ENCODE measurements at regions not wholly inside any gene's neighbourhood (a gene's known extent, or its start where the extent isn't known, plus 50 kb on each side); places are given as distances from the start of the nearest gene placed in this dataset.

GRCh38 chr9:113721856-113722255 is 154.3 kb upstream of the ZNF618 start:
- H3K27me3 Mint-ChIP-seq (ENCODE audit: low read depth) = peaks cover 12% of the 10 kb centered on the region
- no peak for TF ChIP-seq CTCF (IDR thresholded peaks at IDR 0.05; ENCODE audit: unreplicated experiment in 3 of 3)
- no peak overlapping the region for H3K27ac Mint-ChIP-seq
- H3K36me3 Mint-ChIP-seq (ENCODE audit: low read depth) = no peaks in the 10 kb centered on the region
- no peaks in the 10 kb centered on the region for H3K4me1 Mint-ChIP-seq
- peaks cover 11% of the 10 kb centered on the region for H3K9me3 Mint-ChIP-seq
- no peak overlapping the region for H3K4me3 Mint-ChIP-seq

- H3K27me3 Mint-ChIP-seq (ENCODE audit: low read depth) = peaks cover 10% of the 10 kb centered on the region
- H3K4me1 Mint-ChIP-seq = no peaks in the 10 kb centered on the region
- peaks cover 13% of the 10 kb centered on the region for H3K9me3 Mint-ChIP-seq
- no peak overlapping the region for H3K4me3 Mint-ChIP-seq
- no peak overlapping the region for H3K27ac Mint-ChIP-seq
- H3K36me3 Mint-ChIP-seq (ENCODE audit: low read depth) = no peaks in the 10 kb centered on the region
- TF ChIP-seq CTCF (IDR thresholded peaks at IDR 0.05; ENCODE audit: unreplicated experiment in 3 of 3) = no peak
Observed at GRCh38 chr9:113724202-113724601, 151.9 kb upstream of the ZNF618 start.

- Mint-ChIP-seq H3K4me3 (no peak overlapping the region), H3K36me3 (ENCODE audit: low read depth) (no peaks in the 10 kb centered on the region), H3K4me1 (no peaks in the 10 kb centered on the region), H3K27me3 (ENCODE audit: low read depth) (peaks cover 4% of the 10 kb centered on the region), H3K9me3 (peaks cover 30% of the 10 kb centered on the region), H3K27ac (no peak overlapping the region)
- TF ChIP-seq CTCF (IDR thresholded peaks at IDR 0.05; ENCODE audit: unreplicated experiment in 3 of 3) = no peak
Observed at GRCh38 chr9:113728989-113729388, 147.1 kb upstream of the ZNF618 start.

GRCh38 chr9:113734826-113735225 is 141.3 kb upstream of the ZNF618 start:
- Mint-ChIP-seq H3K27me3 (ENCODE audit: low read depth) (peaks cover 14% of the 10 kb centered on the region), H3K27ac (no peak overlapping the region), H3K9me3 (peaks cover 25% of the 10 kb centered on the region), H3K4me3 (no peak overlapping the region), H3K36me3 (ENCODE audit: low read depth) (no peaks in the 10 kb centered on the region), H3K4me1 (no peaks in the 10 kb centered on the region)
- TF ChIP-seq CTCF (IDR thresholded peaks at IDR 0.05; ENCODE audit: unreplicated experiment in 3 of 3) = no peak

- Mint-ChIP-seq H3K36me3 (ENCODE audit: low read depth) (no peaks in the 10 kb centered on the region), H3K27ac (peak overlapping the region in 1 of 3 experiments; percentile 28), H3K4me3 (no peak overlapping the region), H3K9me3 (peaks cover 5% of the 10 kb centered on the region), H3K4me1 (peaks cover 6% of the 10 kb centered on the region), H3K27me3 (ENCODE audit: low read depth) (peaks cover 22% of the 10 kb centered on the region)
- TF ChIP-seq CTCF (IDR thresholded peaks at IDR 0.05; ENCODE audit: unreplicated experiment in 3 of 3) = peak; percentile 83 to 86 (median 86)
Observed at GRCh38 chr9:113737517-113738271, 138.4 kb upstream of the ZNF618 start.

GRCh38 chr9:113738496-113738892 is 137.6 kb upstream of the ZNF618 start:
- H3K27ac Mint-ChIP-seq = no peak overlapping the region
- no peak for TF ChIP-seq CTCF (IDR thresholded peaks at IDR 0.05; ENCODE audit: unreplicated experiment in 3 of 3)
- no peaks in the 10 kb centered on the region for H3K36me3 Mint-ChIP-seq (ENCODE audit: low read depth)
- H3K9me3 Mint-ChIP-seq = no peaks in the 10 kb centered on the region
- no peak overlapping the region for H3K4me3 Mint-ChIP-seq
- peaks cover 6% of the 10 kb centered on the region for H3K4me1 Mint-ChIP-seq
- peaks cover 24% of the 10 kb centered on the region for H3K27me3 Mint-ChIP-seq (ENCODE audit: low read depth)
